GM21576 (cell line): ENCODE measurements at regions not wholly inside any gene's neighbourhood (a gene's known extent, or its start where the extent isn't known, plus 50 kb on each side); places are given as distances from the start of the nearest gene placed in this dataset.
"Not testable (repeated sequence)": the region's sequence is repeated elsewhere in the genome, so short reads cannot be mapped to it uniquely, and the experiment has no call there.

Experiments used
- ATAC-seq: cut with Tn5 transposase; IDR thresholded peaks from one replicate; pipeline ENCODE4 v1.9.1; 2021; ENCODE audit warnings: mild to moderate bottlenecking, moderate library complexity; ENCODE audit not compliant: unreplicated experiment

- no peak for ATAC-seq
These were observed 452.4 kb upstream of the DDI1 start for GRCh38 chr11:103584021-103584420.

GRCh38 chr11:103584720-103585119 is 451.7 kb upstream of the DDI1 start:
- ATAC-seq, result no peak

GRCh38 chr11:103585401-103585800 is 451.0 kb upstream of the DDI1 start:
- no peak for ATAC-seq

- no peak for ATAC-seq
These were observed 450.5 kb upstream of the DDI1 start for GRCh38 chr11:103585911-103586310.

GRCh38 chr11:103586756-103587155 is 449.7 kb upstream of the DDI1 start:
- ATAC-seq, result no peak

- ATAC-seq, result no peak
These were observed 448.3 kb upstream of the DDI1 start for GRCh38 chr11:103587901-103588788.

- ATAC-seq, result no peak
These were observed 444.9 kb upstream of the DDI1 start for GRCh38 chr11:103591554-103591953.

GRCh38 chr11:103594283-103594682 is 442.2 kb upstream of the DDI1 start:
- ATAC-seq, result no peak

- ATAC-seq, result no peak
These were observed 440.1 kb upstream of the DDI1 start for GRCh38 chr11:103596315-103596714.

- ATAC-seq, result peak; percentile 95
These were observed 435.1 kb upstream of the DDI1 start for GRCh38 chr11:103601225-103601846.

- ATAC-seq, result no peak
These were observed 433.6 kb upstream of the DDI1 start for GRCh38 chr11:103602840-103603239.

GRCh38 chr11:103604310-103604709 is 432.1 kb upstream of the DDI1 start:
- no peak for ATAC-seq

- ATAC-seq, result no peak
These were observed 427.9 kb upstream of the DDI1 start for GRCh38 chr11:103608566-103608965.

- ATAC-seq, result no peak
These were observed 427.0 kb upstream of the DDI1 start for GRCh38 chr11:103609117-103610066.

GRCh38 chr11:103610435-103610834 is 426.0 kb upstream of the DDI1 start:
- no peak for ATAC-seq

- not testable (repeated sequence) for ATAC-seq
These were observed 424.7 kb upstream of the DDI1 start for GRCh38 chr11:103611526-103612260.

GRCh38 chr11:103612451-103612850 is 424.0 kb upstream of the DDI1 start:
- not testable (repeated sequence) for ATAC-seq

- ATAC-seq, result not testable (repeated sequence)
These were observed 419.9 kb upstream of the DDI1 start for GRCh38 chr11:103616586-103616985.

- no peak for ATAC-seq
These were observed 417.9 kb upstream of the DDI1 start for GRCh38 chr11:103618528-103618927.

- no peak for ATAC-seq
These were observed 417.0 kb upstream of the DDI1 start for GRCh38 chr11:103619480-103619879.
